WI38 (cell line): ENCODE measurements at regions not wholly inside any gene's neighbourhood (a gene's known extent, or its start where the extent isn't known, plus 50 kb on each side); places are given as distances from the start of the nearest gene placed in this dataset.

Source experiments
- H3K4me3 ChIP-seq: 2 replicates; pipeline ENCODE4 v1.5.1; 2011; ENCODE audit warnings: low read depth, mild to moderate bottlenecking, control low read depth, low read length
- CTCF ChIP-seq: IDR thresholded peaks from 2 replicates; pipeline ENCODE4 v1.5.1; 2012; ENCODE audit warnings: low read depth, mild to moderate bottlenecking, control low read depth, low read length

- no peak for TF ChIP-seq CTCF
- H3K4me3 ChIP-seq: no peak overlapping the region
These were observed 85.3 kb upstream of the NFE2L3 start for GRCh38 chr7:26066736-26067135.

GRCh38 chr7:26070290-26070689 is 81.7 kb upstream of the NFE2L3 start:
- H3K4me3 ChIP-seq: no peak overlapping the region
- no peak for TF ChIP-seq CTCF

- TF ChIP-seq CTCF: no peak
- no peak overlapping the region for H3K4me3 ChIP-seq
These were observed 80.2 kb upstream of the NFE2L3 start for GRCh38 chr7:26071622-26072456.

- TF ChIP-seq CTCF: no peak
These were observed 79.0 kb upstream of the NFE2L3 start for GRCh38 chr7:26073041-26073440.

GRCh38 chr7:26074919-26075318 is 77.1 kb upstream of the NFE2L3 start:
- no peak for TF ChIP-seq CTCF
- no peak overlapping the region for H3K4me3 ChIP-seq

More at GRCh38 chr7:26073041-26073440, 79.0 kb upstream of the NFE2L3 start:
- H3K4me3 ChIP-seq: no peak overlapping the region

GRCh38 chr7:26076691-26077090 is 75.3 kb upstream of the NFE2L3 start:
- TF ChIP-seq CTCF: no peak
- no peak overlapping the region for H3K4me3 ChIP-seq

GRCh38 chr7:26078437-26079336 is 73.3 kb upstream of the NFE2L3 start:
- no peak for TF ChIP-seq CTCF
- H3K4me3 ChIP-seq: no peak overlapping the region
